GM23338 (cell line): ENCODE measurements at regions not wholly inside any gene's neighbourhood (a gene's known extent, or its start where the extent isn't known, plus 50 kb on each side); places are given as distances from the start of the nearest gene placed in this dataset.
"Not testable (repeated sequence)": the region's sequence is repeated elsewhere in the genome, so short reads cannot be mapped to it uniquely, and the experiment has no call there.

ENCODE experiments used
- ATAC-seq: fragments of 200-7000 bp; cut with Tn5 transposase; 3 replicates; pipeline ENCODE4 v1.9.1; 2020
- DNase-seq: peaks from one replicate; pipeline ENCODE4 v3.0.0-alpha.2; 2015; ENCODE audit warnings: low spot score
- H2AFZ ChIP-seq: fragments of 200-600 bp; sonication (generic); 2 replicates; pipeline ENCODE4 v1.8.0; 2016; ENCODE audit warnings: antibody characterized with exemption, mild to moderate bottlenecking, moderate library complexity
- H3F3A ChIP-seq: fragments of 200-600 bp; sonication (generic); replicated peaks from 2 replicates; pipeline ENCODE4 v1.8.0; 2017; ENCODE audit warnings: antibody characterized with exemption, mixed run types, low read depth
- H3K27ac ChIP-seq: fragments of 200-600 bp; sonication (generic); 2 replicates; pipeline ENCODE4 v1.6.1; 2016; ENCODE audit warnings: low read depth
- H3K27me3 ChIP-seq: fragments of 200-600 bp; sonication (generic); 2 replicates; pipeline ENCODE4 v1.8.0; 2016; ENCODE audit warnings: mild to moderate bottlenecking, mixed run types, moderate library complexity; ENCODE audit not compliant: insufficient read depth
- H3K36me3 ChIP-seq: fragments of 200-600 bp; sonication (generic); 2 replicates; pipeline ENCODE4 v1.8.0; 2016; ENCODE audit warnings: mild to moderate bottlenecking; ENCODE audit not compliant: insufficient read depth
- H3K4me1 ChIP-seq: fragments of 200-600 bp; sonication (generic); 2 replicates; pipeline ENCODE4 v1.8.0; 2016; ENCODE audit warnings: mild to moderate bottlenecking, moderate library complexity; ENCODE audit not compliant: insufficient read depth
- H3K4me2 ChIP-seq: fragments of 200-600 bp; sonication (generic); 2 replicates; pipeline ENCODE4 v1.7.1; 2017; ENCODE audit warnings: mixed run types
- H3K4me3 ChIP-seq: fragments of 200-600 bp; sonication (generic); 2 replicates; pipeline ENCODE4 v1.6.1; 2016; ENCODE audit warnings: mixed run types
- H3K79me2 ChIP-seq: fragments of 200-600 bp; sonication (generic); replicated peaks from 2 replicates; pipeline ENCODE4 v1.8.0; 2017; ENCODE audit warnings: mild to moderate bottlenecking; ENCODE audit not compliant: insufficient read depth
- H3K9me2 ChIP-seq: fragments of 200-600 bp; sonication (generic); 2 replicates; pipeline ENCODE4 v1.8.0; 2017; ENCODE audit not compliant: insufficient read depth
- H4K20me1 ChIP-seq: fragments of 200-600 bp; sonication (generic); replicated peaks from 2 replicates; pipeline ENCODE4 v1.8.0; 2017; ENCODE audit warnings: mild to moderate bottlenecking; ENCODE audit not compliant: insufficient read depth
- H3K27ac Mint-ChIP-seq: 2 replicates; pipeline ENCODE4 v1.8.0; 2020; ENCODE audit warnings: inconsistent platforms, mild to moderate bottlenecking, moderate library complexity, mixed read lengths
- H3K27me3 Mint-ChIP-seq: 3 replicates; pipeline ENCODE4 v1.8.0; 2022; ENCODE audit warnings: low read depth, mild to moderate bottlenecking, moderate library complexity, mixed read lengths, inconsistent platforms; ENCODE audit not compliant: insufficient read depth, poor library complexity
- H3K36me3 Mint-ChIP-seq: 3 replicates; pipeline ENCODE4 v1.8.0; 2021; ENCODE audit warnings: low read depth, mild to moderate bottlenecking, inconsistent platforms, moderate library complexity, mixed read lengths
- H3K4me1 Mint-ChIP-seq: 3 replicates; pipeline ENCODE4 v1.8.0; 2020; ENCODE audit warnings: mild to moderate bottlenecking, inconsistent platforms, mixed read lengths
- H3K4me3 Mint-ChIP-seq: 3 replicates; pipeline ENCODE4 v1.8.0; 2021; ENCODE audit warnings: moderate library complexity, mild to moderate bottlenecking, inconsistent platforms, mixed read lengths
- H3K9me3 Mint-ChIP-seq: 3 replicates; pipeline ENCODE4 v1.8.0; 2020; ENCODE audit warnings: moderate library complexity, mild to moderate bottlenecking, inconsistent platforms, mixed read lengths
- ETS1 ChIP-seq: IDR thresholded peaks from 2 replicates; pipeline ENCODE4 v1.6.1; 2016; ENCODE audit warnings: antibody characterized with exemption
- JUNB ChIP-seq: IDR thresholded peaks from one replicate; pipeline ENCODE4 v1.6.1; 2016; ENCODE audit warnings: antibody characterized with exemption; ENCODE audit not compliant: unreplicated experiment
- NANOG ChIP-seq: IDR thresholded peaks from 2 replicates; pipeline ENCODE4 v1.6.1; 2016; ENCODE audit warnings: antibody characterized with exemption, borderline replicate concordance
- ZNF114 ChIP-seq: fragments of 250-450 bp; sonication (Bioruptor Pico); IDR thresholded peaks from 2 replicates; pipeline ENCODE4 v1.5.0; 2020; ENCODE audit warnings: mild to moderate bottlenecking, moderate library complexity

- H3K27ac ChIP-seq, H3K36me3 Mint-ChIP-seq, H3K4me1 ChIP-seq, H3F3A ChIP-seq, DNase-seq, H3K36me3 ChIP-seq, H3K4me2 ChIP-seq, H3K27ac Mint-ChIP-seq, H3K9me3 Mint-ChIP-seq, H3K27me3 ChIP-seq, H3K9me2 ChIP-seq, H2AFZ ChIP-seq, H4K20me1 ChIP-seq, ATAC-seq, H3K4me1 Mint-ChIP-seq, H3K79me2 ChIP-seq, H3K27me3 Mint-ChIP-seq, H3K4me3 ChIP-seq, H3K4me3 Mint-ChIP-seq: not testable (repeated sequence)
Measured at GRCh38 chr7:57835161-57835560, 385.2 kb downstream of the ZNF716 start.

- H3K27ac Mint-ChIP-seq, H3K4me3 ChIP-seq, H4K20me1 ChIP-seq, H3K4me2 ChIP-seq, H3F3A ChIP-seq, H3K4me3 Mint-ChIP-seq, ATAC-seq, H3K79me2 ChIP-seq, H3K27me3 ChIP-seq, H2AFZ ChIP-seq, H3K36me3 ChIP-seq, H3K27me3 Mint-ChIP-seq, H3K9me2 ChIP-seq, H3K9me3 Mint-ChIP-seq, H3K36me3 Mint-ChIP-seq, H3K4me1 Mint-ChIP-seq, H3K27ac ChIP-seq, DNase-seq, H3K4me1 ChIP-seq: not testable (repeated sequence)
Measured at GRCh38 chr7:57839152-57839551, 389.2 kb downstream of the ZNF716 start.

DNA sequence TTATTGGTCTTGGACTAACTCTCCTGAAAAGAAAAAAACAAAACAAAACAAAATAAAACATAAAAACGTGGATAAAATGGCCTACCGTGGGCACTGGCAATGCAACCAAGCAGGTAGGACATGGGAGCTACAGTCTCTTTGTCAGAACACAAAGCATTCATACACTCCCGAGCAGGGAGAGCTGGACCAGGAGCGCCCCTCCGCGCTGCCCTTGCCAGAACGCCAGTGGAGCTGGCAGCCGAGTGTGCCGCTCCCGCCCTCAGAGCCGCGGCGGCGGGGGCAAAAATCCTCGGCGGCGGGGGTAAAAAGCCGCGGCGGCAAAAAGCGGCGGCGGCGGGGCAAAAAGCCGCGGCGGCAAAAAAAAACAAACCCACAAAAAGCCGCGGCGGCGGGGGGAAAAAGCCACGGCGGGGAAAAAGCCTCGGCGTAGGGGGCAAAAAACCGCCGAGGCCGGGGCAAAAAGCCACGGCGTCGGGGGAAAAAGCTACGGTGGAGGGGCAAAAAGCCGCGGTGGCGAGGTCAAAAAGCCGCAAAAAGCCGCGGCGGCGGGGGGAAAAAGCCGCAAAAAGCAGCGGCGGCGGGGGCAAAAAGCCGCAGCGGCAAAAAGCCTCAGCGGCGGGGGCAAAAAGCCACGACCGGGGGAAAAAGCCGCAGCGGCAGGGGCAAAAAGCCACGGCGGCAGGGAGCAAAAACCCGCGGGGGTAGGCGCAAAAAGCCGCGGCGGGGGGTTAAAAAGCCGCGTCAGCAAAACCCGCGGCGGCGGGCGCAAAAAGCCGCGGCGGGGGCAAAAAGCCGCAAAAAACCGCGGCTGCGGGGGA lies 418.1 kb downstream of the ZNF716 start:
- Histone ChIP-seq H3K79me2 (no peaks in the 10 kb centered on the region), H3K9me2 (no peaks in the 10 kb centered on the region), H3K4me3 (no peak overlapping the region), H3F3A (no peaks in the 10 kb centered on the region), H3K4me1 (no peaks in the 10 kb centered on the region), H3K4me2 (no peak overlapping the region), H2AFZ (no peak overlapping the region), H3K27me3 (no peaks in the 10 kb centered on the region), H4K20me1 (no peaks in the 10 kb centered on the region), H3K27ac (no peak overlapping the region), H3K36me3 (no peaks in the 10 kb centered on the region; the same call in 1 of the 2 replicates)
- H3K4me3 Mint-ChIP-seq, result no peak overlapping the region
- H3K4me1 Mint-ChIP-seq, result no peaks in the 10 kb centered on the region
- no peak for DNase-seq
- peaks cover 24% of the 10 kb centered on the region; the same call in 2 of the 3 replicates for H3K36me3 Mint-ChIP-seq
- peaks cover 3% of the 10 kb centered on the region for H3K27me3 Mint-ChIP-seq
- TF ChIP-seq JUNB (no peak), NANOG (no peak), ZNF114 (CRISPR knock-in tag) (no peak), ETS1 (no peak)
- no peak for ATAC-seq
- H3K9me3 Mint-ChIP-seq, result peaks cover 80% of the 10 kb centered on the region
- no peak overlapping the region for H3K27ac Mint-ChIP-seq
